OCI-LY3 (cell line): ENCODE measurements at regions not wholly inside any gene's neighbourhood (a gene's known extent, or its start where the extent isn't known, plus 50 kb on each side); places are given as distances from the start of the nearest gene placed in this dataset.
"Not testable (repeated sequence)": the region's sequence is repeated elsewhere in the genome, so short reads cannot be mapped to it uniquely, and the experiment has no call there.

Source experiments
- H2AFZ ChIP-seq: fragments of 200-600, 300-600 bp; shearing (Covaris generic); 2 replicates; pipeline ENCODE4 v1.6.0; 2014; ENCODE audit warnings: antibody characterized with exemption, low read depth, low read length
- H3K27ac ChIP-seq: fragments of 200-600, 300-600 bp; sonication (generic); 2 replicates; pipeline ENCODE4 v1.5.1; 2014; ENCODE audit warnings: mild to moderate bottlenecking, low read length, moderate library complexity, mixed read lengths
- H3K27me3 ChIP-seq: fragments of 200-600, 300-600 bp; sonication (generic); 2 replicates; pipeline ENCODE4 v1.6.1; 2014; ENCODE audit warnings: low read depth, low read length, mixed read lengths
- H3K36me3 ChIP-seq: fragments of 200-600, 300-600 bp; sonication (generic); replicated peaks from 2 replicates; pipeline ENCODE3; 2014; ENCODE audit warnings: low read depth, low read length, mixed read lengths
- H3K4me1 ChIP-seq: fragments of 300-600, 200-600 bp; sonication (generic); 2 replicates; pipeline ENCODE4 v1.6.1; 2014; ENCODE audit warnings: low read length, mixed read lengths
- H3K4me2 ChIP-seq: fragments of 200-600, 300-600 bp; sonication (generic); 2 replicates; pipeline ENCODE4 v1.6.1; 2014; ENCODE audit warnings: low read length, mixed read lengths
- H3K4me3 ChIP-seq: fragments of 300-600, 200-600 bp; sonication (generic); 2 replicates; pipeline ENCODE4 v1.5.1; 2014; ENCODE audit warnings: antibody characterized with exemption, mild to moderate bottlenecking, low read length, moderate library complexity
- H3K79me2 ChIP-seq: fragments of 300-600, 200-600 bp; shearing (Covaris generic); 2 replicates; pipeline ENCODE4 v1.6.1; 2014; ENCODE audit warnings: mild to moderate bottlenecking, low read length, mixed read lengths
- H3K9ac ChIP-seq: fragments of 300-600, 200-600 bp; shearing (Covaris generic); 2 replicates; pipeline ENCODE4 v1.6.0; 2014; ENCODE audit warnings: mild to moderate bottlenecking, low read length, moderate library complexity
- H3K9me3 ChIP-seq: fragments of 200-600, 300-600 bp; shearing (Covaris generic); 2 replicates; pipeline ENCODE4 v1.6.1; 2014; ENCODE audit warnings: low read length, mixed read lengths; ENCODE audit not compliant: insufficient read depth
- H4K20me1 ChIP-seq: fragments of 200-600, 300-600 bp; sonication (generic); 2 replicates; pipeline ENCODE4 v1.6.1; 2016; ENCODE audit warnings: low read length, mixed read lengths; ENCODE audit not compliant: insufficient read depth
- CTCF ChIP-seq: fragments of 200-600, 300-600 bp; sonication (generic); IDR thresholded peaks from 2 replicates; pipeline ENCODE4 v1.5.1; 2014; ENCODE audit warnings: antibody characterized with exemption, low read length, low read depth
- EZH2phosphoT487 ChIP-seq: fragments of 200-600 bp; shearing (Covaris generic); IDR thresholded peaks from 2 replicates; pipeline ENCODE4 v1.6.1; 2018; ENCODE audit warnings: antibody characterized with exemption, mixed run types, low read depth

DNA sequence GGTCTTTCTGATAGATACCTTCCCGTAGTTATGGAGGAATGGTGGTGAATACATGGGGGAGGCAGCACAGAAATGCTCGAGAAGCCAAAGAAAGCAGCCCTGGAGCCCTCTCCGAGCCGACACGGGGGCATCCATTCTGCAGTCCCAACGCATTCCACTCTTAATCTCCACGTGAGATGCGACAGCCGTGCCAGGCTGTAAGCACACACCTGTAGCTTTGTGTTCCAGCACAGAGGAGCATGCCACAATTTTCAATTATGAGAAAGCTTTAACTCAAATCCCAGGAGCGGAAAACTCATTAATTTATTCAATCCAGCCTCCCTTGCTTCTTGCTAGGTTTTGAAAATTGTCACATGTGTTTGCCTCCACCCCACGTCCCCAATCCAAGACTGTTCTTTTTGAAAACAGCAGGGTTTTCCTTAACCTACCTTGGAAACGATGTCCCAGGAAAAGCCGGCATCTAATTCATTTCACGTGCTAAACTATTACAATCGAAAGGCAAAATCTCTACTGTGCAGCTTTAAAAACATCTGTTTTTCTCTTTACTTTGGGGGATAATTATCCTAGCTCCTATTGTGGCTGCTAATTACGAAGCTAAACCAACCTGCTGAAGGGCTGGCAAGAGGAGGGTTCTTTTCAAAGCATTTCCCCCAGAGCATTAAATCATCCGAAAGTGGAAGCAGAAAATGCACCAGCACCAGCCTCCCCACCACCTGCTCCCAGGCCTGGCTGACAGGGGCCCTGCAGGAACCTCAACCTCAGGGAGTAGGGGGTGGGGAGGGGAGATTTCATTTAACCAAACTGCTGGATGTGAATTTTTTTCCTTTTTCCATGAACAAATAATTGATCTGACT lies 56.0 kb upstream of the CHST15 start:
- Histone ChIP-seq H3K27me3 (no peaks in the 10 kb centered on the region), H3K36me3 (no peaks in the 10 kb centered on the region), H3K9ac (no peak overlapping the region), H2AFZ (no peak overlapping the region), H4K20me1 (no peaks in the 10 kb centered on the region), H3K4me2 (peak overlapping the region; percentile 24; the same call in 1 of the 2 replicates), H3K9me3 (no peaks in the 10 kb centered on the region), H3K79me2 (no peaks in the 10 kb centered on the region), H3K27ac (no peak overlapping the region), H3K4me1 (peaks cover 24% of the 10 kb centered on the region), H3K4me3 (no peak overlapping the region)
- TF ChIP-seq EZH2phosphoT487 (no peak), CTCF (no peak)

DNA sequence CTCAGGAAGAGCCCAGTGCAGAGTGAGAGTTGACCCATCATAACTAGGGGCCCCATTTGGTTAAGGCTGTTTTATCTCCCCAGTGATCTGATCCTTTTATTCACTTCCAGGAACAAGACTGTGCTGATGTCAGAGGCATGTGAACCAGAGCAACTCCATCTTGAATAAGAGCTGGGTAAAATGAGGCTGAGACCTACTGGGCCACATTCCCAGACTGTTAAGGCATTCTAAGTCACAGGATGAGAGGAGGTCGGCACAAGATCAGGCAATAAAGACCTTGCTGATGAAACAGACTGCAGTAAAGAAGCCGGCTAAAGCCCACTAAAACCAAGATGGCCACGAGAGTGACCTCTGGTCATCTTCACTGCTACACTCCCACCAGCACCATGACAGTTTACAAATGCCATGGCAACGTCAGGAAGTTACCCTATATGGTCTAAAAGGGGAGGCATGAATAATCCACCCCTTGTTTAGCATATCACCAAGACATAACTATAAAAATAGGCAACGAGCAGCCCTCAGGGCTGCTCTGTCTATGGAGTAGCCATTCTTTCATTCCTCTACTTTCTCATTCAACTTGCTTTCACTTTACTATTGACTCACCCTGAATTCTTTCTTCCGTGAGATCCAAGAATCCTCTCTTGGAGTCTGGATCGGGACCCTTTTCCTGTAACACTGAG lies 55.3 kb upstream of the CHST15 start:
- not testable (repeated sequence) for H3K36me3 ChIP-seq, H2AFZ ChIP-seq, H3K79me2 ChIP-seq, H3K27ac ChIP-seq, H3K9ac ChIP-seq, H3K27me3 ChIP-seq, H4K20me1 ChIP-seq, H3K4me2 ChIP-seq, H3K9me3 ChIP-seq, H3K4me3 ChIP-seq
- H3K4me1 ChIP-seq = peaks cover 21% of the 10 kb centered on the region

DNA sequence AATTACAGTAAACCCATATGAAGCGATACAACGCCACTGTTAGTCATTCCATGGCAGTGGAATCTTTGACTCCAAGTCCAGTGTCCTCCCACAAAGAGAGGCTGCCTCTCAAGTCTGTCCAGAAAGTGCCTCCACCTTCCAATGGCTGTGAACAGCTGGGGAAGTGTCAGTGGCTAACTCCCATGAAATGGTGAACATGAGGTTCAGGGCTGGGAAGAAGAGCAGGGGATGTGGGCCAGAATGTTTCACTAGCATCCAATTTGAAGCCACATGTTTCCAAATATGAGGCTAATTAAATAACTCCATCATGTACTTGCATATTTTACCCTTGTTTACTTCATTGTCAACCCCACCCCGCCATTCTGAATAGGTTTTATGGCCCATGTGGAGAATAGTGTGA lies 53.1 kb upstream of the CHST15 start:
- Histone ChIP-seq H4K20me1 (no peaks in the 10 kb centered on the region), H3K36me3 (no peaks in the 10 kb centered on the region), H3K27me3 (no peaks in the 10 kb centered on the region), H2AFZ (no peak overlapping the region), H3K4me2 (no peak overlapping the region), H3K9ac (no peak overlapping the region), H3K9me3 (no peaks in the 10 kb centered on the region), H3K4me3 (no peak overlapping the region), H3K4me1 (peaks cover 15% of the 10 kb centered on the region), H3K79me2 (no peaks in the 10 kb centered on the region), H3K27ac (no peak overlapping the region)
- TF ChIP-seq CTCF = no peak
- no peak for TF ChIP-seq EZH2phosphoT487

DNA sequence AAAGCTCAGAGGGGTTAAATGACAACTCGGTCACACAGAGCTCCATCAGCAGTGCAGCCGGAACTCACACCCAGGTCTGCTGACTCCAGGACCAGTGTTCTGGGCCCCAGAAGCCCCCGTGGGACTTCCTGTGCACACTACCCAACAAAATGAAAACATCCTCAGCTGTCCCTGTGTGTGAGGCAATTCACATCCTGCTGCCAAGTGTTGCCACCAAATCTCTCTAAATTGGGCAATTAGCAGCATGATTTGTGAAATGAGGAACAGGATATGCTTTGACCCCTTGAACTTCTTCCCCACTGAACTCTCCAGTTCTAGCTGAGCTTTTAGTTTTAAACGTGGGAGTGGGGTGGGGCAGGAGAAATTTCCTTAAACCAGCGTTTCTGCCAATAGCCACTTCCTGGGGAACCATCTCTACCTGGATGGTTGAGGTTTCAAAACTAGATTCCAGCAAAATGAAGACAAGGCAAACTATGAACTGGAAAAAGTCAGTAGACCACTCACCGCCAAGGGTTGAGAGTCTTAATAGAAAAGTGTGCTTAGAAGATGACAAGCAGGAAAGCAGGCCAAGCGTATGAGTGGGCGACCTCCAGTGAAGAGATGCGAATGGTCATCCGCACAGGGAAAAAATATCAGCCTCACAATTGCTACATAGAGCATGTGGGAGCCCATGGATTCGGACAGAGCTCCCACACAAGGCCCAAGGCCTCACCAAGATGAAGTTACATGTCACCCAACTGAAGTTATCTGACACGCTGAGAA lies 51.9 kb upstream of the CHST15 start:
- TF ChIP-seq CTCF (no peak), EZH2phosphoT487 (no peak)
- H3K4me2 ChIP-seq = no peak overlapping the region
- H3K27ac ChIP-seq = no peak overlapping the region
- no peaks in the 10 kb centered on the region for H3K36me3 ChIP-seq
- H3K4me1 ChIP-seq = peaks cover 14% of the 10 kb centered on the region
- H3K4me3 ChIP-seq = no peak overlapping the region
- no peaks in the 10 kb centered on the region for H4K20me1 ChIP-seq
- no peak overlapping the region for H3K9ac ChIP-seq
- H2AFZ ChIP-seq = no peak overlapping the region
- no peaks in the 10 kb centered on the region for H3K9me3 ChIP-seq
- H3K79me2 ChIP-seq = no peaks in the 10 kb centered on the region
- H3K27me3 ChIP-seq = 0 out of 2 replicates have a peak, but pooled peaks cover under 1% of the 10 kb centered on the region
